ENCODE measurements at regions not wholly inside any gene's neighbourhood (a gene's known extent, or its start where the extent isn't known, plus 50 kb on each side); places are given as distances from the start of the nearest gene placed in this dataset.

DNA sequence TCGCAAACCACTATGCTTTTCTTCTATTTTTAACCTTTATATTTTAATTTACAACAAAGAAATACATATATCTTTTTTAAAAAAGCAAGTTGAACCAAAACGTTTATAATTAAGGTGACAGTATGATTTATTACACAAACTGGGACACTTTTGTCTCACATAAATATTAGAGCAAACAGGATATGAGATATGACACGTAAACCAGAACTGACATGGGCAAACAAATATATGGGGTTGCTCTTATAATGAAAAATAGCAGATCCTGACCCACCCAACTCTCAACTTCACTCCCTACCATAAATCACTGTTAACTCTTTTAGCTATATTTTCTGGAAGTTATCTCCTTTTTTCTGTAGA, 177.0 kb upstream of the EDNRA start:
- H3K9me3 Mint-ChIP-seq, result no peaks in the 10 kb centered on the region
- no peak for DNase-seq (ENCODE audit: low spot score)
- intact Hi-C loops (cut with micrococcal nuclease), result no loop called here
- no peaks in the 10 kb centered on the region for H3K4me1 Mint-ChIP-seq (ENCODE audit: low read depth)
- no peak overlapping the region for H3K4me3 Mint-ChIP-seq (ENCODE audit: low read depth)
- H3K27me3 Mint-ChIP-seq (ENCODE audit: low read depth), result no peaks in the 10 kb centered on the region
- H3K36me3 Mint-ChIP-seq (ENCODE audit: low read depth), result no peaks in the 10 kb centered on the region
- H3K27ac Mint-ChIP-seq, result no peak overlapping the region

DNA sequence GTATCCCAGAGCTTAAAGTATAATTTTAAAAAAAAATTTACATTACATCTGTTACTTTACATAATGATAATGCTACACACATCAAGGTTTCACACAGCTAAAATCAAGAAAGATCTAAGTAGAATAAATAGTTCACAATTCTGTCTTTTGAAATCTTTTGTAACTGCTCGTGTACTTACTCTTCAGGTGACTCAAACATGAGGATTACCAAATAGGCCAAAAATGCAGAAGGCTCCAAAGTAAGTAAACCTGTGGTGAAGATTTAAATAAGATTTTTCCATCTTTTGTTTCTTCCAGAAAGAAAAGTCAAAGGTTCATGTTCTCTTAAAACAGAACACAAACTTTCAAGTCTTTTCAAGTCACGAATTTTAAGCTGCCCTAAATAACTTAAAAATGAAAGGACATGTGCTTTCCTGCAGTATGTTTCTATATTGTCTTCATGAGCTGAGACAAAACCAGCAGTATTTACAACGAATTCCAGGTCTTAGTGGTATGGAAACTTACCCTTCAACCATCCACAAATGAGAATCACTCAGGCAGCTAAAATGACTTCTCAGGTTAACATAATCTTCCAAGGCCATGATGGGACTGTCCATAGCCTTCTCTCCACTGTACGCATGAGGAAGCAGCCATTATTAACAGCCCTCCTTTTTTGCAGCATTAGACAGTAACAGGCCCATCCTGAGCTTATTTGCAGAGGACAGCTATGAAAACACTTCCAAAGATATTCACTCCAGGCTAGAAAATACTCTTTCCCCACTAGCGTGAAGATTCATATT, 172.8 kb upstream of the EDNRA start:
- intact Hi-C loops (cut with micrococcal nuclease), result no loop called here
- no peaks in the 10 kb centered on the region for H3K27me3 Mint-ChIP-seq (ENCODE audit: low read depth)
- H3K4me3 Mint-ChIP-seq (ENCODE audit: low read depth), result no peak overlapping the region
- no peaks in the 10 kb centered on the region for H3K36me3 Mint-ChIP-seq (ENCODE audit: low read depth)
- DNase-seq (ENCODE audit: low spot score), result no peak
- H3K27ac Mint-ChIP-seq, result no peak overlapping the region
- no peaks in the 10 kb centered on the region for H3K4me1 Mint-ChIP-seq (ENCODE audit: low read depth)
- H3K9me3 Mint-ChIP-seq, result no peaks in the 10 kb centered on the region

DNA sequence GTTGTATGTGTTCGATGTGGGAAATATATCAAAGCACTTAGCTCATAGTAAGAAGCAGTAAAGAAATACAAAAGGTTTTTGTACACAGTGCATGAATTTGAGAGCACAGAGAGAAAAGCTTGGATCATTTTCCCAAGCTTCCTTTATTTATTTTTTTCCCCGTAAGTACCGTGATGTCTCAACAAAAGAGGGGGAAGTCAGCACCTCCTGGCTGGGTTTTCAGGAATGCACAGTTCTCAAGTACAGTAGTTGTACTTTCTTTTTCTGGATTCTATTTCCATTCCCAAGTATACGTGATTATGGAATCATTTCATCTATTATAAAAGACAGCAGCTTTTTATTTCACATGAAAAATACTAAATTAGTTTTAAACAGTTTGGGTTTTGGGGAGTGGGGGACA, 171.5 kb upstream of the EDNRA start:
- DNase-seq (ENCODE audit: low spot score), result no peak
- Mint-ChIP-seq H3K27me3 (ENCODE audit: low read depth) (no peaks in the 10 kb centered on the region), H3K36me3 (ENCODE audit: low read depth) (no peaks in the 10 kb centered on the region), H3K4me3 (ENCODE audit: low read depth) (no peak overlapping the region), H3K27ac (no peak overlapping the region), H3K4me1 (ENCODE audit: low read depth) (no peaks in the 10 kb centered on the region), H3K9me3 (no peaks in the 10 kb centered on the region)
- intact Hi-C loops (cut with micrococcal nuclease), result no loop called here

GRCh38 chr4:147310312-147310711, 170.6 kb upstream of the EDNRA start:
- no peak overlapping the region for H3K4me3 Mint-ChIP-seq (ENCODE audit: low read depth)
- no peaks in the 10 kb centered on the region for H3K9me3 Mint-ChIP-seq
- H3K4me1 Mint-ChIP-seq (ENCODE audit: low read depth), result no peaks in the 10 kb centered on the region
- H3K27me3 Mint-ChIP-seq (ENCODE audit: low read depth), result no peaks in the 10 kb centered on the region
- H3K36me3 Mint-ChIP-seq (ENCODE audit: low read depth), result no peaks in the 10 kb centered on the region
- DNase-seq (ENCODE audit: low spot score), result no peak
- H3K27ac Mint-ChIP-seq, result no peak overlapping the region
- intact Hi-C loops (cut with micrococcal nuclease), result no loop called here

GRCh38 chr4:147311956-147312355, 168.9 kb upstream of the EDNRA start:
- no peak overlapping the region for H3K27ac Mint-ChIP-seq
- H3K4me3 Mint-ChIP-seq (ENCODE audit: low read depth), result no peak overlapping the region
- no peaks in the 10 kb centered on the region for H3K36me3 Mint-ChIP-seq (ENCODE audit: low read depth)
- H3K9me3 Mint-ChIP-seq, result no peaks in the 10 kb centered on the region
- no peaks in the 10 kb centered on the region for H3K4me1 Mint-ChIP-seq (ENCODE audit: low read depth)
- intact Hi-C loops (cut with micrococcal nuclease), result no loop called here
- no peaks in the 10 kb centered on the region for H3K27me3 Mint-ChIP-seq (ENCODE audit: low read depth)
- no peak for DNase-seq (ENCODE audit: low spot score)

DNA sequence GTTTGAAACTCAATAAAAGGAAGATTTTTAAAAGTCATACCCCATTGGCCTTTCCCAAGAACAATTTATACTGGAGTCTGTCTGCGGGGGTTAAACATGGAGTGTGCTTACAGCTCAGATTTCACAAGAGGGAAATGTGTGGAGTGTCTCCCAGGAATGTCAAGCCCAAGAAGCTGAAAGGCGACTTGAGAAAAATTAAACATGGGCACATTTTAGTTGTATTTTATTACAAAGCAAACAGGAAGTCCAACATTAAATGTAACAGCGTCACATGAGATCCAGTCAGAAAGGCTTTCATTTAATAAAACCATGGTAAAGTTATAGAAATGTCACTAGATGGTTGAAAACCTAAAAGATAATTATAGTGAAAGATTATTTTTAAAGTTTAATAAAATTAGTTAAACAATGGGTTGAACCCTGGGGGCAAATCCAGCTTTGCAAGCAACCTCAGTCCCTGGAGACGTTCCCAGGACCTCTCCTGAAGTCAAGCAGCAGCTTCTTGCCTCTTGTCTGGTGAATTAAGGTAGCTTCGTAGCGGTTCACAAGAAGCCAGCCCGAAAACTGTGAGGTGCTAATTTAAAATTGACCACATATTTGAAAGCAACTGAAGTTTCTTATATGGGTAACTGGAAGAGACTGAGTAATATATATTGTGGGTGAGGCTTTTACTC, 168.4 kb upstream of the EDNRA start:
- no peak for DNase-seq (ENCODE audit: low spot score)
- Mint-ChIP-seq H3K4me3 (ENCODE audit: low read depth) (no peak overlapping the region), H3K36me3 (ENCODE audit: low read depth) (no peaks in the 10 kb centered on the region), H3K27ac (no peak overlapping the region), H3K27me3 (ENCODE audit: low read depth) (no peaks in the 10 kb centered on the region), H3K9me3 (no peaks in the 10 kb centered on the region), H3K4me1 (ENCODE audit: low read depth) (no peaks in the 10 kb centered on the region)
- intact Hi-C loops (cut with micrococcal nuclease), result no loop called here

GRCh38 chr4:147313108-147313507, 167.8 kb upstream of the EDNRA start:
- Mint-ChIP-seq H3K27ac (no peak overlapping the region), H3K9me3 (no peaks in the 10 kb centered on the region), H3K4me1 (ENCODE audit: low read depth) (no peaks in the 10 kb centered on the region), H3K27me3 (ENCODE audit: low read depth) (no peaks in the 10 kb centered on the region), H3K36me3 (ENCODE audit: low read depth) (no peaks in the 10 kb centered on the region), H3K4me3 (ENCODE audit: low read depth) (no peak overlapping the region)
- DNase-seq (ENCODE audit: low spot score), result no peak
- intact Hi-C loops (cut with micrococcal nuclease), result no loop called here

GRCh38 chr4:147318586-147318985, 162.3 kb upstream of the EDNRA start:
- no peaks in the 10 kb centered on the region for H3K9me3 Mint-ChIP-seq
- H3K36me3 Mint-ChIP-seq (ENCODE audit: low read depth), result no peaks in the 10 kb centered on the region
- no peaks in the 10 kb centered on the region for H3K27me3 Mint-ChIP-seq (ENCODE audit: low read depth)
- DNase-seq (ENCODE audit: low spot score), result no peak
- no peak overlapping the region for H3K4me3 Mint-ChIP-seq (ENCODE audit: low read depth)
- no peaks in the 10 kb centered on the region for H3K4me1 Mint-ChIP-seq (ENCODE audit: low read depth)
- intact Hi-C loops (cut with micrococcal nuclease), result no loop called here
- H3K27ac Mint-ChIP-seq, result no peak overlapping the region

DNA sequence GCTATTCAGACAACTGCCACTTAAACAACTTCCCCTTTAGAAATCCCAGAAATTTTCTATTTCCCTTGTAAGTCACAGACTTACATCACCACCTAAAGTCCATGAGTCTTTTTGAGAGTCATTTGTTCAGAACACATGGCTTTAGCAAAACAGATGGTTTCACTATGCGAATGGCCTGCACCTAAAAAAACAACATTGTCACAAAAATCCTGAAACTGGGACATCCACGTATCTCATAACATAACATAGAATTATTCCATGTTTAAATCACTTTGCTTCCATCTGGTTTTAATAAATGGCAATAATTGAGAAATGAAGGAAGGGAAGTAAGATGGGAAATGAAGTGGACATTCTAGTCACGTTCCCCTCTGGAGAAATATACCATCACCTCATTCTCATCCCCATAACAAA, 155.3 kb upstream of the EDNRA start:
- Mint-ChIP-seq H3K27ac (no peak overlapping the region), H3K27me3 (ENCODE audit: low read depth) (no peaks in the 10 kb centered on the region), H3K4me3 (ENCODE audit: low read depth) (no peak overlapping the region), H3K36me3 (ENCODE audit: low read depth) (no peaks in the 10 kb centered on the region), H3K4me1 (ENCODE audit: low read depth) (no peaks in the 10 kb centered on the region), H3K9me3 (no peaks in the 10 kb centered on the region)
- DNase-seq (ENCODE audit: low spot score), result no peak
- intact Hi-C loops (cut with micrococcal nuclease), result no loop called here

DNA sequence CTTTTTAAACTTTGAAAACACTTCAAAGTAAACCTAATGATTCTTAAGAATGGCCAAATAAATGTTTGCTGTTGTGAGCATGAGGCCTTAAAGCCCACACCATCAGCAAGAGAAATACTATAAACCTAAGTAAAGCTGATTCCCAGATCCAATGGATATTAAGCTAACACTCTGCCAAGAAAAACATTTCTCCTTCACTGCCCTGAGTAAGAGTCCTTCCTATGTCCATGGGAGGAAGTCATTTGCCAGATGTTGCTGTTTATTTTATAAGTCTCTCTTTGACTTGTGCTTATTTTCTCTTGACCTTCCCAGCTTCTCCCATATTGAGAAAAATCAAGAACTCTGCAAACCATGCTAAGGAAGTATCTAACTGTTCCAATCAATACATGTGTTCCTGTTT, 154.3 kb upstream of the EDNRA start:
- H3K36me3 Mint-ChIP-seq (ENCODE audit: low read depth), result no peaks in the 10 kb centered on the region
- no peak overlapping the region for H3K27ac Mint-ChIP-seq
- no peak for DNase-seq (ENCODE audit: low spot score)
- H3K4me3 Mint-ChIP-seq (ENCODE audit: low read depth), result no peak overlapping the region
- no peaks in the 10 kb centered on the region for H3K4me1 Mint-ChIP-seq (ENCODE audit: low read depth)
- intact Hi-C loops (cut with micrococcal nuclease), result no loop called here
- no peaks in the 10 kb centered on the region for H3K27me3 Mint-ChIP-seq (ENCODE audit: low read depth)
- no peaks in the 10 kb centered on the region for H3K9me3 Mint-ChIP-seq

- Mint-ChIP-seq H3K27me3 (ENCODE audit: low read depth) (no peaks in the 10 kb centered on the region), H3K36me3 (ENCODE audit: low read depth) (no peaks in the 10 kb centered on the region), H3K9me3 (no peaks in the 10 kb centered on the region), H3K27ac (no peak overlapping the region), H3K4me3 (ENCODE audit: low read depth) (no peak overlapping the region), H3K4me1 (ENCODE audit: low read depth) (no peaks in the 10 kb centered on the region)
- DNase-seq (ENCODE audit: low spot score), result no peak
- intact Hi-C loops (cut with micrococcal nuclease), result no loop called here
These were observed 153.6 kb upstream of the EDNRA start for GRCh38 chr4:147327322-147327721.

- Mint-ChIP-seq H3K4me1 (ENCODE audit: low read depth) (no peaks in the 10 kb centered on the region), H3K36me3 (ENCODE audit: low read depth) (no peaks in the 10 kb centered on the region), H3K4me3 (ENCODE audit: low read depth) (no peak overlapping the region), H3K27ac (no peak overlapping the region), H3K9me3 (no peaks in the 10 kb centered on the region), H3K27me3 (ENCODE audit: low read depth) (no peaks in the 10 kb centered on the region)
- intact Hi-C loops (cut with micrococcal nuclease), result no loop called here
- no peak for DNase-seq (ENCODE audit: low spot score)
These were observed 152.7 kb upstream of the EDNRA start for GRCh38 chr4:147328189-147328588.

DNA sequence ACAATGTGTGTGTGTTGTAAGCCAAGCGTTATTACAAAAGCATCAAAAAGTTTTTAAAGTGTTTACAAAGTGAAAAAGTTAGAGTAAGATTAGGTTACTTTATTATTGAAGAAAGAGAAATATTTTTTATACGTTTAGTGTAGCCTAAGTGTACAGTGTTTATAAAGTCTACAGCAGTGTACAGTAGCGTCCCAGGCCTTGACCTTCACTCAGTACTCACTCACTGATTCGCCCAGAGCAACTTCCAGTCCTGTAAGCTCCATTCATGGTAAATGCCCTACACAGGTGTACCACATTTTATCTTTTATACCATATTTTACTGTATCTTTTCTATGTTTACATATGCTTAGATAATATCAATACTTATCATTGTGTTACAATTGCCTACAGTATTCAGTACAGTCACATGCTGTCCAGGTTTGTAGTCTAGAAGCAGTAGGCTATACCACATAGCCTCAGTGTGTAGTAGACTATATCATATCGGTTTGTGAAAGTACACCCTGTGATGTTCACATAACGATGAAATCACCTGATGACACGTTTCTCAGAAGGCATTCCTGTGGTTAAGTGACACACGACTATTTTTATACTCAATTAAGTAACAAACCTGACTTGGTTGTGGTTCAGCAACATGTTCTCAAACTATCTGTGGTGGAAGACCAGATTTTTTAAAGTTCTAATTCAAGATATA, 152.0 kb upstream of the EDNRA start:
- Mint-ChIP-seq H3K4me3 (ENCODE audit: low read depth) (no peak overlapping the region), H3K9me3 (no peaks in the 10 kb centered on the region), H3K27me3 (ENCODE audit: low read depth) (no peaks in the 10 kb centered on the region), H3K27ac (no peak overlapping the region), H3K36me3 (ENCODE audit: low read depth) (no peaks in the 10 kb centered on the region), H3K4me1 (ENCODE audit: low read depth) (no peaks in the 10 kb centered on the region)
- intact Hi-C loops (cut with micrococcal nuclease), result no loop called here
- no peak for DNase-seq (ENCODE audit: low spot score)
